ENCODE measurements at regions not wholly inside any gene's neighbourhood (a gene's known extent, or its start where the extent isn't known, plus 50 kb on each side); places are given as distances from the start of the nearest gene placed in this dataset.

DNA sequence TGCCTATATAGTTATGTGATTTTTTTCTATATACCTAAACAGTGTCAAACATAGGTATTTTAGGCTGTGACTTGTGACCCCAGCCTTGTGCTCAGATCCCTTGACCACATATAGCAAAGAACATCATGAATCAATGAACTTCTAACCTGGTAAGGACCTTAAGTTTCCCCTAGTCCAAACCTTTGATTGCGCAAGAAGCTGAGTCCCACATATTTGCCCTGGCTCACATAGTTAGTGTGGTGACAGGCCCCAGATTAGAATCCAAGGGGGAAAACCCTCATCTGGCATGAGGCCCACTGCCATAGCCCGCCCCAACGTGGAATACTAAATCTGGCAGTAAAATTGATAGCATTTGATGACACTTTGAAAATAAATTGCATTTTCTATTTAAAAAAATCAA lies 171.8 kb downstream of the MZT1 start:
- TF ChIP-seq, protein P1, sequence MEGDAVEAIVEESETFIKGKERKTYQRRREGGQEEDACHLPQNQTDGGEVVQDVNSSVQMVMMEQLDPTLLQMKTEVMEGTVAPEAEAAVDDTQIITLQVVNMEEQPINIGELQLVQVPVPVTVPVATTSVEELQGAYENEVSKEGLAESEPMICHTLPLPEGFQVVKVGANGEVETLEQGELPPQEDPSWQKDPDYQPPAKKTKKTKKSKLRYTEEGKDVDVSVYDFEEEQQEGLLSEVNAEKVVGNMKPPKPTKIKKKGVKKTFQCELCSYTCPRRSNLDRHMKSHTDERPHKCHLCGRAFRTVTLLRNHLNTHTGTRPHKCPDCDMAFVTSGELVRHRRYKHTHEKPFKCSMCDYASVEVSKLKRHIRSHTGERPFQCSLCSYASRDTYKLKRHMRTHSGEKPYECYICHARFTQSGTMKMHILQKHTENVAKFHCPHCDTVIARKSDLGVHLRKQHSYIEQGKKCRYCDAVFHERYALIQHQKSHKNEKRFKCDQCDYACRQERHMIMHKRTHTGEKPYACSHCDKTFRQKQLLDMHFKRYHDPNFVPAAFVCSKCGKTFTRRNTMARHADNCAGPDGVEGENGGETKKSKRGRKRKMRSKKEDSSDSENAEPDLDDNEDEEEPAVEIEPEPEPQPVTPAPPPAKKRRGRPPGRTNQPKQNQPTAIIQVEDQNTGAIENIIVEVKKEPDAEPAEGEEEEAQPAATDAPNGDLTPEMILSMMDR (IDR thresholded peaks at IDR 0.05): no peak
- no peak for TF ChIP-seq POLR2A (IDR thresholded peaks at IDR 0.05)

Data from esophagus squamous epithelium (tissue), 4 donors.